ENCODE measurements at regions not wholly inside any gene's neighbourhood (a gene's known extent, or its start where the extent isn't known, plus 50 kb on each side); places are given as distances from the start of the nearest gene placed in this dataset.

- DNase-seq (ENCODE audit: low read depth) = no peak
- no peak for TF ChIP-seq CTCF (IDR thresholded peaks at IDR 0.05; ENCODE audit: low read depth, low read length, missing control alignments)
- in situ Hi-C loops (cut with HindIII; ENCODE audit: low sequenced_read_pairs) = loop anchor here (25.0 kb wide), 1 partner anchor 583 kb away; no protein-coding TSS in a partner anchor
- H3K4me3 ChIP-seq (ENCODE audit: low read depth, low read length) = no peak overlapping the region
Observed at GRCh38 chr10:59595593-59595992, 114.1 kb downstream of the SLC16A9 start.

GRCh38 chr10:59593768-59594167, 115.9 kb downstream of the SLC16A9 start:
- DNase-seq (ENCODE audit: low read depth) = no peak
- in situ Hi-C loops (cut with HindIII; ENCODE audit: low sequenced_read_pairs) = loop anchor here (25.0 kb wide), 1 partner anchor 581 kb away; no protein-coding TSS in a partner anchor
- no peak overlapping the region for H3K4me3 ChIP-seq (ENCODE audit: low read depth, low read length)
- no peak for TF ChIP-seq CTCF (IDR thresholded peaks at IDR 0.05; ENCODE audit: low read depth, low read length, missing control alignments)

- no peak overlapping the region for H3K4me3 ChIP-seq (ENCODE audit: low read depth, low read length)
- in situ Hi-C loops (cut with HindIII; ENCODE audit: low sequenced_read_pairs) = loop anchor here (25.0 kb wide), 1 partner anchor 577 kb away; no protein-coding TSS in a partner anchor
- no peak for DNase-seq (ENCODE audit: low read depth)
- TF ChIP-seq CTCF (IDR thresholded peaks at IDR 0.05; ENCODE audit: low read depth, low read length, missing control alignments) = no peak
Observed at GRCh38 chr10:59589796-59590195, 119.9 kb downstream of the SLC16A9 start.

- in situ Hi-C loops (cut with HindIII; ENCODE audit: low sequenced_read_pairs) = loop anchor here (25.0 kb wide), 1 partner anchor 576 kb away; no protein-coding TSS in a partner anchor
- no peak for TF ChIP-seq CTCF (IDR thresholded peaks at IDR 0.05; ENCODE audit: low read depth, low read length, missing control alignments)
- H3K4me3 ChIP-seq (ENCODE audit: low read depth, low read length) = no peak overlapping the region
- no peak for DNase-seq (ENCODE audit: low read depth)
Observed at GRCh38 chr10:59588791-59589190, 120.9 kb downstream of the SLC16A9 start.

- no peak for TF ChIP-seq CTCF (IDR thresholded peaks at IDR 0.05; ENCODE audit: low read depth, low read length, missing control alignments)
- H3K4me3 ChIP-seq (ENCODE audit: low read depth, low read length) = no peak overlapping the region
- in situ Hi-C loops (cut with HindIII; ENCODE audit: low sequenced_read_pairs) = loop anchor here (25.0 kb wide), 1 partner anchor 575 kb away; no protein-coding TSS in a partner anchor
- DNase-seq (ENCODE audit: low read depth) = no peak
Observed at GRCh38 chr10:59587756-59588140, 121.9 kb downstream of the SLC16A9 start.

- in situ Hi-C loops (cut with HindIII; ENCODE audit: low sequenced_read_pairs) = loop anchor here (25.0 kb wide), 1 partner anchor 575 kb away; no protein-coding TSS in a partner anchor
- no peak for DNase-seq (ENCODE audit: low read depth)
- no peak for TF ChIP-seq CTCF (IDR thresholded peaks at IDR 0.05; ENCODE audit: low read depth, low read length, missing control alignments)
- H3K4me3 ChIP-seq (ENCODE audit: low read depth, low read length) = no peak overlapping the region
Observed at GRCh38 chr10:59587083-59587755, 122.4 kb downstream of the SLC16A9 start.

All from astrocyte of the cerebellum (primary cell).